Fibroblast of upper back skin (primary cell): ENCODE measurements at regions not wholly inside any gene's neighbourhood (a gene's known extent, or its start where the extent isn't known, plus 50 kb on each side); places are given as distances from the start of the nearest gene placed in this dataset.
"Not testable (repeated sequence)": the region's sequence is repeated elsewhere in the genome, so short reads cannot be mapped to it uniquely, and the experiment has no call there.

Experiments used
- DNase-seq: peaks from one replicate; pipeline ENCODE4 v3.0.0-alpha.2; 2013

GRCh38 chr1:143839182-143839581 is 132.6 kb downstream of the FAM72C start:
- DNase-seq, result not testable (repeated sequence)

GRCh38 chr1:143838598-143838929 is 133.2 kb downstream of the FAM72C start:
- not testable (repeated sequence) for DNase-seq

GRCh38 chr1:143837924-143838597 is 133.7 kb downstream of the FAM72C start:
- not testable (repeated sequence) for DNase-seq

- DNase-seq, result not testable (repeated sequence)
Observed at GRCh38 chr1:143833376-143833775, 138.4 kb downstream of the FAM72C start.

GRCh38 chr1:143832379-143832716 is 139.4 kb downstream of the FAM72C start:
- DNase-seq, result not testable (repeated sequence)

- not testable (repeated sequence) for DNase-seq
Observed at GRCh38 chr1:143831479-143832378, 140.1 kb downstream of the FAM72C start.

- not testable (repeated sequence) for DNase-seq
Observed at GRCh38 chr1:143826162-143826561, 145.6 kb downstream of the FAM72C start.

- not testable (repeated sequence) for DNase-seq
Observed at GRCh38 chr1:143824266-143824665, 147.5 kb downstream of the FAM72C start.

GRCh38 chr1:143820058-143820457 is 151.7 kb downstream of the FAM72C start:
- DNase-seq, result not testable (repeated sequence)

GRCh38 chr1:143816369-143816768 is 155.4 kb downstream of the FAM72C start:
- not testable (repeated sequence) for DNase-seq

GRCh38 chr1:143805374-143805773 is 166.4 kb downstream of the FAM72C start:
- not testable (repeated sequence) for DNase-seq

GRCh38 chr1:143804707-143805356 is 167.0 kb downstream of the FAM72C start:
- DNase-seq, result not testable (repeated sequence)

GRCh38 chr1:143803927-143804411 is 167.8 kb downstream of the FAM72C start:
- DNase-seq, result peak; percentile 31

- DNase-seq, result not testable (repeated sequence)
Observed at GRCh38 chr1:143803095-143803494, 168.7 kb downstream of the FAM72C start.

- DNase-seq, result not testable (repeated sequence)
Observed at GRCh38 chr1:143799568-143800187, 172.1 kb downstream of the FAM72C start.

- DNase-seq, result not testable (repeated sequence)
Observed at GRCh38 chr1:143796369-143796768, 175.4 kb downstream of the FAM72C start.

- DNase-seq, result not testable (repeated sequence)
Observed at GRCh38 chr1:143792047-143792937, 179.5 kb downstream of the FAM72C start.

GRCh38 chr1:143786381-143786780 is 185.4 kb downstream of the FAM72C start:
- not testable (repeated sequence) for DNase-seq

GRCh38 chr1:143785883-143786282 is 185.9 kb downstream of the FAM72C start:
- not testable (repeated sequence) for DNase-seq

- not testable (repeated sequence) for DNase-seq
Observed at GRCh38 chr1:143784239-143784882, 187.4 kb downstream of the FAM72C start.

- not testable (repeated sequence) for DNase-seq
Observed at GRCh38 chr1:143778178-143778577, 193.6 kb downstream of the FAM72C start.
